ENCODE measurements at regions not wholly inside any gene's neighbourhood (a gene's known extent, or its start where the extent isn't known, plus 50 kb on each side); places are given as distances from the start of the nearest gene placed in this dataset.

- H3K4me3 ChIP-seq = no peak overlapping the region
- H3K27ac ChIP-seq (ENCODE audit: low read depth in 1 of 2, low read length in 1 of 2) = no peak overlapping the region
- H3K4me1 ChIP-seq (ENCODE audit: control insufficient read depth in 5 of 5, insufficient read depth in 5 of 5, low read length in 5 of 5) = peaks cover 0 to 5% (median 0%) of the 10 kb centered on the region in 5 donors
- H3K9me3 ChIP-seq (ENCODE audit: control insufficient read depth in 4 of 4, insufficient read depth in 3 of 4, low read length in 3 of 4) = no peaks in the 10 kb centered on the region
- ATAC-seq (ENCODE audit: insufficient read depth, low FRiP score) (no peak), DNase-seq (no peak)
- no peaks in the 10 kb centered on the region for H3K36me3 ChIP-seq (ENCODE audit: control insufficient read depth in 4 of 4, insufficient read depth in 4 of 4, low read length in 4 of 4)
- TF ChIP-seq CTCF (IDR thresholded peaks at IDR 0.05; ENCODE audit: control extremely low read depth, extremely low read depth) = no peak
- H3K27me3 ChIP-seq (ENCODE audit: control insufficient read depth in 3 of 3, insufficient read depth in 3 of 3, low read length in 2 of 3) = no peaks in the 10 kb centered on the region
- no peak overlapping the region for H3K9ac ChIP-seq (ENCODE audit: insufficient read depth in 1 of 2, low read length in 2 of 2)
Measured at GRCh38 chr5:103923616-103924168, 361.1 kb upstream of the NUDT12 start.

- H3K27ac ChIP-seq (ENCODE audit: low read depth in 1 of 2, low read length in 1 of 2) = no peak overlapping the region
- no peaks in the 10 kb centered on the region for H3K27me3 ChIP-seq (ENCODE audit: control insufficient read depth in 3 of 3, insufficient read depth in 3 of 3, low read length in 2 of 3)
- no peak overlapping the region for H3K9ac ChIP-seq (ENCODE audit: insufficient read depth in 1 of 2, low read length in 2 of 2)
- no peak overlapping the region for H3K4me3 ChIP-seq
- no peaks in the 10 kb centered on the region for H3K36me3 ChIP-seq (ENCODE audit: control insufficient read depth in 4 of 4, insufficient read depth in 4 of 4, low read length in 4 of 4)
- H3K9me3 ChIP-seq (ENCODE audit: control insufficient read depth in 4 of 4, insufficient read depth in 3 of 4, low read length in 3 of 4) = no peaks in the 10 kb centered on the region
- DNase-seq (no peak), ATAC-seq (ENCODE audit: insufficient read depth, low FRiP score) (no peak)
- H3K4me1 ChIP-seq (ENCODE audit: control insufficient read depth in 5 of 5, insufficient read depth in 5 of 5, low read length in 5 of 5) = peaks cover 0 to 5% (median 0%) of the 10 kb centered on the region in 5 donors
- TF ChIP-seq CTCF (IDR thresholded peaks at IDR 0.05; ENCODE audit: control extremely low read depth, extremely low read depth) = no peak
Measured at GRCh38 chr5:103919506-103919905, 356.9 kb upstream of the NUDT12 start.

DNA sequence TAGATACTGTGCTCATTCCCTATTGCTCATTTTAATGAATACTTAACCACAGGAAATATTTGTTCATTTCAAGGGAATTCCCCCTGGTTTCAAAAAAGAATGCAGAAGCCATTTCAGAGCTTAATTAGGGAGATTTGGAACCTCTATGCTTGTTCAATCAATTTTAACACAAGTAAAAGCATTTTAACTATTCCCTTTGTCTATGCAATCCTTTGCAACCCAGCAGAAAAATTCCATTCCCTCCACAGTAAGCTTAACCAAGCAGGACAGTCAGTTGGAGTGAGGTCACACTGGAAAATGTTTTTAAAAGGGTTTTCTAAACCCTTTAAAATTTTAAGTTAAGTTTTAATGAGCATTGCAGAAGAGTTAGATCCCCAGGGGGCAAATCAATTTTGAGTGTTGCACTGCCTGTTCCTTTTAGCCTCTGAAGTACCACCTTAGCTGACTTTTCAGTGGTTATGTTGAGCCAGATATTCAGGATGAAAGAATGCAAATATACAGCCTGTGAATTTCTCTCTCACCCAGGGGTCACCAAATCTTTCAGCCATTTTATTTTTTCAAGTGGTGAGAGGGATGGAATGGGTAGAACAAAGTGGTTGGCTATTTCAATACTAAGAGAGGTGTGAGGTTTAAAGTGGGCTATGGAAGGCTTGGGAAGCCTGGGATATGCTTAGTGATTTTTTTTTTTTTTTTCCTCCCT lies 356.2 kb upstream of the NUDT12 start:
- H3K27me3 ChIP-seq (ENCODE audit: control insufficient read depth in 3 of 3, insufficient read depth in 3 of 3, low read length in 2 of 3) = no peaks in the 10 kb centered on the region
- H3K4me3 ChIP-seq = no peak overlapping the region
- no peaks in the 10 kb centered on the region for H3K9me3 ChIP-seq (ENCODE audit: control insufficient read depth in 4 of 4, insufficient read depth in 3 of 4, low read length in 3 of 4)
- no peaks in the 10 kb centered on the region for H3K36me3 ChIP-seq (ENCODE audit: control insufficient read depth in 4 of 4, insufficient read depth in 4 of 4, low read length in 4 of 4)
- H3K27ac ChIP-seq (ENCODE audit: low read depth in 1 of 2, low read length in 1 of 2) = no peak overlapping the region
- ATAC-seq (ENCODE audit: insufficient read depth, low FRiP score) = no peak
- no peak for TF ChIP-seq CTCF (IDR thresholded peaks at IDR 0.05; ENCODE audit: control extremely low read depth, extremely low read depth)
- no peak for DNase-seq
- no peak overlapping the region for H3K9ac ChIP-seq (ENCODE audit: insufficient read depth in 1 of 2, low read length in 2 of 2)
- peaks cover 0 to 5% (median 0%) of the 10 kb centered on the region in 5 donors for H3K4me1 ChIP-seq (ENCODE audit: control insufficient read depth in 5 of 5, insufficient read depth in 5 of 5, low read length in 5 of 5)

DNA sequence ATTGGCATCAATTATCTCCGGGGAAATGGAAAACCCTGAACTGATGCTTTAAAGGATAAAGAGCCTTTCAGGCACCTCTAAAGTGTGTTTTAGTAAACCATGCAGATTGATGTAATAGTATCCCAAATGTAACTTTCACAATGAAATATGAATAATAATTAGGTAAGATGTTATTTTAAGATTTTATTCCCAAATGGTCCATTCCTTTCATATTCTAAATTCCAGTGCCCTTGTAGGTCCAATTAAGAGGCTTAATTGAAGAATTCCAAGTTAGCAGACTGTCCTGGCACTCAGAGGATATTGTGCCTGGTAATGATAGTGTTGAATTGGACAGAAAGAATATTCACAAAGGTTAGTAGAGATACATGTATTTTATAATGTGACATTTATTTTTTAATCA lies 352.5 kb upstream of the NUDT12 start:
- H3K9me3 ChIP-seq (ENCODE audit: control insufficient read depth in 4 of 4, insufficient read depth in 3 of 4, low read length in 3 of 4) = no peaks in the 10 kb centered on the region
- peaks cover 0 to 5% (median 0%) of the 10 kb centered on the region in 5 donors for H3K4me1 ChIP-seq (ENCODE audit: control insufficient read depth in 5 of 5, insufficient read depth in 5 of 5, low read length in 5 of 5)
- H3K27me3 ChIP-seq (ENCODE audit: control insufficient read depth in 3 of 3, insufficient read depth in 3 of 3, low read length in 2 of 3) = no peaks in the 10 kb centered on the region
- H3K36me3 ChIP-seq (ENCODE audit: control insufficient read depth in 4 of 4, insufficient read depth in 4 of 4, low read length in 4 of 4) = no peaks in the 10 kb centered on the region
- TF ChIP-seq CTCF (IDR thresholded peaks at IDR 0.05; ENCODE audit: control extremely low read depth, extremely low read depth) = no peak
- DNase-seq (no peak), ATAC-seq (ENCODE audit: insufficient read depth, low FRiP score) (no peak)
- H3K4me3 ChIP-seq = no peak overlapping the region
- H3K9ac ChIP-seq (ENCODE audit: insufficient read depth in 1 of 2, low read length in 2 of 2) = no peak overlapping the region
- H3K27ac ChIP-seq (ENCODE audit: low read depth in 1 of 2, low read length in 1 of 2) = no peak overlapping the region
- WGBS, 2 donors = 87 to 89% methylated on average over 1 of the region's 1 CpG
